Hepatocyte (in vitro differentiated cells): ENCODE measurements at regions not wholly inside any gene's neighbourhood (a gene's known extent, or its start where the extent isn't known, plus 50 kb on each side); places are given as distances from the start of the nearest gene placed in this dataset.

Source experiments
- DNase-seq: peaks from one replicate; pipeline ENCODE4 v3.0.0-alpha.2; 2016; ENCODE audit warnings: low spot score
- H2AFZ ChIP-seq: fragments of 200-600 bp; sonication (generic); 2 replicates; pipeline ENCODE4 v1.6.0; 2016; ENCODE audit warnings: antibody characterized with exemption, mild to moderate bottlenecking
- H3K27ac ChIP-seq: fragments of 200-600 bp; sonication (generic); 2 replicates; pipeline ENCODE4 v1.5.1; 2016; ENCODE audit warnings: mild to moderate bottlenecking
- H3K27me3 ChIP-seq: fragments of 200-600 bp; sonication (generic); 2 replicates; pipeline ENCODE4 v1.6.1; 2016
- H3K36me3 ChIP-seq: fragments of 200-600 bp; sonication (generic); replicated peaks from 2 replicates; pipeline ENCODE4 v1.5.1; 2016; ENCODE audit warnings: low read depth; ENCODE audit not compliant: insufficient read depth
- H3K4me1 ChIP-seq: fragments of 200-600 bp; sonication (generic); 2 replicates; pipeline ENCODE4 v1.5.1; 2016; ENCODE audit warnings: mild to moderate bottlenecking, moderate library complexity; ENCODE audit not compliant: insufficient read depth
- H3K4me2 ChIP-seq: fragments of 200-600 bp; sonication (generic); 2 replicates; pipeline ENCODE4 v1.6.0; 2016
- H3K4me3 ChIP-seq: fragments of 200-600 bp; sonication (generic); 2 replicates; pipeline ENCODE4 v1.5.1; 2016; ENCODE audit warnings: mild to moderate bottlenecking
- H3K79me2 ChIP-seq: fragments of 200-600 bp; sonication (generic); 2 replicates; pipeline ENCODE4 v1.6.0; 2017; ENCODE audit warnings: mild to moderate bottlenecking
- H3K9me2 ChIP-seq: fragments of 200-600 bp; sonication (generic); replicated peaks from 2 replicates; pipeline ENCODE4 v1.6.0; 2017; ENCODE audit warnings: mild to moderate bottlenecking; ENCODE audit not compliant: insufficient read depth
- H3K9me3 ChIP-seq: fragments of 200-600 bp; sonication (generic); 2 replicates; pipeline ENCODE4 v1.5.1; 2016; ENCODE audit warnings: low read depth, mild to moderate bottlenecking
- H4K20me1 ChIP-seq: fragments of 200-600 bp; sonication (generic); 2 replicates; pipeline ENCODE4 v1.6.0; 2016; ENCODE audit warnings: mild to moderate bottlenecking; ENCODE audit not compliant: insufficient read depth, poor library complexity, severe bottlenecking
- EZH2 ChIP-seq: fragments of 200-600 bp; sonication (generic); IDR thresholded peaks from 2 replicates; pipeline ENCODE4 v1.6.1; 2016; ENCODE audit warnings: antibody characterized with exemption, mild to moderate bottlenecking, borderline replicate concordance
- EZH2phosphoT487 ChIP-seq: fragments of 200-600 bp; sonication (generic); IDR thresholded peaks from one replicate; pipeline ENCODE4 v1.6.1; 2018; ENCODE audit warnings: antibody characterized with exemption, mild to moderate bottlenecking, low read depth, moderate library complexity; ENCODE audit not compliant: unreplicated experiment, severe bottlenecking
- WGBS: methylation state at CpG from one replicate; pipeline ENCODE4 v1.1.6; 2016; ENCODE audit warnings: low lambda C conversion rate; ENCODE audit errors: missing lambda C conversion rate; 5-methylcytosine and 5-hydroxymethylcytosine counted together
- TF ChIP-seq, protein P1 (sequence below): fragments of 200-600 bp; sonication (generic); IDR thresholded peaks from 2 replicates; pipeline ENCODE4 v1.5.1; 2016; ENCODE audit warnings: antibody characterized with exemption, mild to moderate bottlenecking; ENCODE audit not compliant: poor library complexity

DNA sequence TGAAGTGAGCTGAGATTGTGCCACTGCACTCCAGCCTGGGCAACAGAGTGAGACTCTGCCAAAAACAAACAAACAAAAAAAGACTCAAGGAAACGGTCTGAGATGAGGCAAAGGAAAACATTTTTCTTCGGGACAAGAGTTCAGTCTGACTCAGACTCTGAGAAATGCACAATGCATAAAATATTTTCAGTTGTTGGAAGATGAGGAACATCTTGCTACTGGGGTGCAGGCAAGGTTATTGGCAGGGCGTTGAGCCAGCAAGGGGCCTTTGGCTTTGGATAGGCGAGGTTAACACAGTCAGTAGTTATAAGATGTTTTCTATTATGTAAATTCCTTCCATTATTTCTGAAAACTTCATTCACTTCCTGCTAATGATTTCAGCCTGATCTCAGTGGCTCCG, 96.1 kb upstream of the VCX start:
- no peak overlapping the region for H3K4me2 ChIP-seq
- TF ChIP-seq, protein P1, sequence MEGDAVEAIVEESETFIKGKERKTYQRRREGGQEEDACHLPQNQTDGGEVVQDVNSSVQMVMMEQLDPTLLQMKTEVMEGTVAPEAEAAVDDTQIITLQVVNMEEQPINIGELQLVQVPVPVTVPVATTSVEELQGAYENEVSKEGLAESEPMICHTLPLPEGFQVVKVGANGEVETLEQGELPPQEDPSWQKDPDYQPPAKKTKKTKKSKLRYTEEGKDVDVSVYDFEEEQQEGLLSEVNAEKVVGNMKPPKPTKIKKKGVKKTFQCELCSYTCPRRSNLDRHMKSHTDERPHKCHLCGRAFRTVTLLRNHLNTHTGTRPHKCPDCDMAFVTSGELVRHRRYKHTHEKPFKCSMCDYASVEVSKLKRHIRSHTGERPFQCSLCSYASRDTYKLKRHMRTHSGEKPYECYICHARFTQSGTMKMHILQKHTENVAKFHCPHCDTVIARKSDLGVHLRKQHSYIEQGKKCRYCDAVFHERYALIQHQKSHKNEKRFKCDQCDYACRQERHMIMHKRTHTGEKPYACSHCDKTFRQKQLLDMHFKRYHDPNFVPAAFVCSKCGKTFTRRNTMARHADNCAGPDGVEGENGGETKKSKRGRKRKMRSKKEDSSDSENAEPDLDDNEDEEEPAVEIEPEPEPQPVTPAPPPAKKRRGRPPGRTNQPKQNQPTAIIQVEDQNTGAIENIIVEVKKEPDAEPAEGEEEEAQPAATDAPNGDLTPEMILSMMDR: no peak
- TF ChIP-seq EZH2 (no peak), EZH2phosphoT487 (no peak)
- H3K4me1 ChIP-seq: no peaks in the 10 kb centered on the region
- 53% methylated on average over 5 of the region's 5 CpGs for WGBS
- no peaks in the 10 kb centered on the region for H3K9me3 ChIP-seq
- H3K36me3 ChIP-seq: no peaks in the 10 kb centered on the region
- H3K27ac ChIP-seq: no peak overlapping the region
- DNase-seq: no peak
- no peaks in the 10 kb centered on the region for H3K79me2 ChIP-seq
- H4K20me1 ChIP-seq: no peaks in the 10 kb centered on the region
- H3K9me2 ChIP-seq: no peaks in the 10 kb centered on the region
- no peaks in the 10 kb centered on the region for H3K27me3 ChIP-seq
- H2AFZ ChIP-seq: no peak overlapping the region
- no peak overlapping the region for H3K4me3 ChIP-seq

DNA sequence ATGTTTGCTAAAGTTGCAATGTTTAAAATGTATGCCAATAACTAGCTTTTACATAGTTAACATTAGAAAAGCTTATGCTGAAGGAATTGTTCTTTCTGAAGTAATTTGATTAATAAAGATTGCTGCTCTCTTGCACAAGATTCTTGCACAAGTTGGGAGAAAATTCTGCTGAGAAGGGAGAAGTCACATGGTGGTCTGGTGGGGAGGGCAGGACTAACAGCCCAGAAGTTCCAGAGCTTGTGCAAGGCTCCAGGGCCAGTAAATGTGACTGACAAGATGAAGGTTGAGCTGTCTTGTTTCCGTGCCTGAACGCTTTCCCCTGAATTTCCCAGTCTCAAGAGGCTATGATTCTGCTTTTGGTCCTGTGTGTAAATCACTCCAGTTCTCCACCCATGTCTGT, 112.9 kb upstream of the VCX start:
- Histone ChIP-seq H4K20me1 (no peaks in the 10 kb centered on the region), H3K79me2 (no peaks in the 10 kb centered on the region), H3K9me2 (no peaks in the 10 kb centered on the region), H3K36me3 (no peaks in the 10 kb centered on the region), H3K4me2 (no peak overlapping the region), H3K9me3 (no peaks in the 10 kb centered on the region), H3K27ac (no peak overlapping the region), H3K4me1 (no peaks in the 10 kb centered on the region), H3K27me3 (no peaks in the 10 kb centered on the region), H2AFZ (no peak overlapping the region), H3K4me3 (no peak overlapping the region)
- TF ChIP-seq EZH2 (no peak), EZH2phosphoT487 (no peak)
- TF ChIP-seq, protein P1: no peak
- no peak for DNase-seq
- 49% methylated on average over 2 of the region's 2 CpGs for WGBS

DNA sequence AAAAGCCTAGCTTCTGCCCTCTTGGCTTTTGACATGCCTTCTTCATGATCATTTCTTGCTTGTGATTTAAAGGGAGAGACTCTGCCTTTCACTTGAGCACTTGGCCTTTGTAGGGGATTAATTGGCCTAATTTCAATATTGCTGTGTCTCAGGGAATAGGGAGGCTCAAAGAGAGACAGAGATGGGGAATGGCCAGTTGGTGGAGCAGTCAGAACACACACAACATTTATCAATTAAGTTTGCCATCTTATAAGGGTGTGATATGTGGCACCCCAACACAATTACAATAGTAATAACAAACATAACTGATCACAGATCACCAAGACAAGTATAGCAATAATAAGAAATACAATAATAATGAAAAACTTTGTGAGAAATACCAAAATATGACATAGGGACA, 122.5 kb upstream of the VCX start:
- H2AFZ ChIP-seq: no peak overlapping the region
- H3K9me2 ChIP-seq: no peaks in the 10 kb centered on the region
- no peaks in the 10 kb centered on the region for H3K9me3 ChIP-seq
- H3K79me2 ChIP-seq: no peaks in the 10 kb centered on the region
- no peak for TF ChIP-seq EZH2phosphoT487
- no peak for TF ChIP-seq EZH2
- H3K4me1 ChIP-seq: no peaks in the 10 kb centered on the region
- no peak for DNase-seq
- no peak overlapping the region for H3K4me2 ChIP-seq
- H3K36me3 ChIP-seq: no peaks in the 10 kb centered on the region
- H3K27ac ChIP-seq: no peak overlapping the region
- H4K20me1 ChIP-seq: no peaks in the 10 kb centered on the region
- H3K27me3 ChIP-seq: no peaks in the 10 kb centered on the region
- no peak overlapping the region for H3K4me3 ChIP-seq

- 26% methylated on average over 2 of the region's 2 CpGs for WGBS
- TF ChIP-seq, protein P1: no peak
- no peak for TF ChIP-seq EZH2
Observed at GRCh38 chrX:7714351-7714750, 128.6 kb upstream of the VCX start.

More at GRCh38 chrX:7714351-7714750, 128.6 kb upstream of the VCX start:
- Histone ChIP-seq H3K4me2 (no peak overlapping the region), H3K36me3 (no peaks in the 10 kb centered on the region), H3K4me1 (no peaks in the 10 kb centered on the region), H3K9me2 (no peaks in the 10 kb centered on the region), H2AFZ (no peak overlapping the region), H3K9me3 (no peaks in the 10 kb centered on the region), H3K27ac (no peak overlapping the region), H3K4me3 (no peak overlapping the region), H4K20me1 (no peaks in the 10 kb centered on the region), H3K79me2 (no peaks in the 10 kb centered on the region), H3K27me3 (no peaks in the 10 kb centered on the region)
- no peak for DNase-seq
